GM23338 (cell line): ENCODE measurements at regions not wholly inside any gene's neighbourhood (a gene's known extent, or its start where the extent isn't known, plus 50 kb on each side); places are given as distances from the start of the nearest gene placed in this dataset.

Experiments used
- ATAC-seq: fragments of 200-7000 bp; cut with Tn5 transposase; 3 replicates; pipeline ENCODE4 v1.9.1; 2020
- DNase-seq: peaks from one replicate; pipeline ENCODE4 v3.0.0-alpha.2; 2015; ENCODE audit warnings: low spot score
- H2AFZ ChIP-seq: fragments of 200-600 bp; sonication (generic); 2 replicates; pipeline ENCODE4 v1.8.0; 2016; ENCODE audit warnings: antibody characterized with exemption, mild to moderate bottlenecking, moderate library complexity
- H3F3A ChIP-seq: fragments of 200-600 bp; sonication (generic); replicated peaks from 2 replicates; pipeline ENCODE4 v1.8.0; 2017; ENCODE audit warnings: antibody characterized with exemption, mixed run types, low read depth
- H3K27ac ChIP-seq: fragments of 200-600 bp; sonication (generic); 2 replicates; pipeline ENCODE4 v1.6.1; 2016; ENCODE audit warnings: low read depth
- H3K27me3 ChIP-seq: fragments of 200-600 bp; sonication (generic); 2 replicates; pipeline ENCODE4 v1.8.0; 2016; ENCODE audit warnings: mild to moderate bottlenecking, mixed run types, moderate library complexity; ENCODE audit not compliant: insufficient read depth
- H3K36me3 ChIP-seq: fragments of 200-600 bp; sonication (generic); 2 replicates; pipeline ENCODE4 v1.8.0; 2016; ENCODE audit warnings: mild to moderate bottlenecking; ENCODE audit not compliant: insufficient read depth
- H3K4me1 ChIP-seq: fragments of 200-600 bp; sonication (generic); 2 replicates; pipeline ENCODE4 v1.8.0; 2016; ENCODE audit warnings: mild to moderate bottlenecking, moderate library complexity; ENCODE audit not compliant: insufficient read depth
- H3K4me2 ChIP-seq: fragments of 200-600 bp; sonication (generic); 2 replicates; pipeline ENCODE4 v1.7.1; 2017; ENCODE audit warnings: mixed run types
- H3K4me3 ChIP-seq: fragments of 200-600 bp; sonication (generic); 2 replicates; pipeline ENCODE4 v1.6.1; 2016; ENCODE audit warnings: mixed run types
- H3K79me2 ChIP-seq: fragments of 200-600 bp; sonication (generic); replicated peaks from 2 replicates; pipeline ENCODE4 v1.8.0; 2017; ENCODE audit warnings: mild to moderate bottlenecking; ENCODE audit not compliant: insufficient read depth
- H3K9me2 ChIP-seq: fragments of 200-600 bp; sonication (generic); 2 replicates; pipeline ENCODE4 v1.8.0; 2017; ENCODE audit not compliant: insufficient read depth
- H4K20me1 ChIP-seq: fragments of 200-600 bp; sonication (generic); replicated peaks from 2 replicates; pipeline ENCODE4 v1.8.0; 2017; ENCODE audit warnings: mild to moderate bottlenecking; ENCODE audit not compliant: insufficient read depth
- H3K27ac Mint-ChIP-seq: 2 replicates; pipeline ENCODE4 v1.8.0; 2020; ENCODE audit warnings: inconsistent platforms, mild to moderate bottlenecking, moderate library complexity, mixed read lengths
- H3K27me3 Mint-ChIP-seq: 3 replicates; pipeline ENCODE4 v1.8.0; 2022; ENCODE audit warnings: low read depth, mild to moderate bottlenecking, moderate library complexity, mixed read lengths, inconsistent platforms; ENCODE audit not compliant: insufficient read depth, poor library complexity
- H3K36me3 Mint-ChIP-seq: 3 replicates; pipeline ENCODE4 v1.8.0; 2021; ENCODE audit warnings: low read depth, mild to moderate bottlenecking, inconsistent platforms, moderate library complexity, mixed read lengths
- H3K4me1 Mint-ChIP-seq: 3 replicates; pipeline ENCODE4 v1.8.0; 2020; ENCODE audit warnings: mild to moderate bottlenecking, inconsistent platforms, mixed read lengths
- H3K4me3 Mint-ChIP-seq: 3 replicates; pipeline ENCODE4 v1.8.0; 2021; ENCODE audit warnings: moderate library complexity, mild to moderate bottlenecking, inconsistent platforms, mixed read lengths
- H3K9me3 Mint-ChIP-seq: 3 replicates; pipeline ENCODE4 v1.8.0; 2020; ENCODE audit warnings: moderate library complexity, mild to moderate bottlenecking, inconsistent platforms, mixed read lengths
- ETS1 ChIP-seq: IDR thresholded peaks from 2 replicates; pipeline ENCODE4 v1.6.1; 2016; ENCODE audit warnings: antibody characterized with exemption
- EZH2 ChIP-seq: fragments of 200-600 bp; sonication (generic); IDR thresholded peaks from one replicate; pipeline ENCODE4 v1.8.0; 2017; ENCODE audit warnings: antibody characterized with exemption, mild to moderate bottlenecking, low read depth; ENCODE audit not compliant: unreplicated experiment
- EZH2phosphoT487 ChIP-seq: fragments of 200-600 bp; sonication (generic); IDR thresholded peaks from one replicate; pipeline ENCODE4 v1.8.1; 2018; ENCODE audit warnings: antibody characterized with exemption; ENCODE audit not compliant: unreplicated experiment
- NANOG ChIP-seq: IDR thresholded peaks from 2 replicates; pipeline ENCODE4 v1.6.1; 2016; ENCODE audit warnings: antibody characterized with exemption, borderline replicate concordance
- POLR2AphosphoS5 ChIP-seq: IDR thresholded peaks from 2 replicates; pipeline ENCODE4 v1.6.1; 2016; ENCODE audit warnings: antibody characterized with exemption, low read depth
- REST ChIP-seq: IDR thresholded peaks from one replicate; pipeline ENCODE4 v1.6.1; 2018; ENCODE audit warnings: antibody characterized with exemption; ENCODE audit not compliant: unreplicated experiment
- STAT1 ChIP-seq: IDR thresholded peaks from one replicate; pipeline ENCODE4 v1.6.1; 2016; ENCODE audit warnings: antibody characterized with exemption; ENCODE audit not compliant: unreplicated experiment
- ZNF331 ChIP-seq: fragments of 250-450 bp; sonication (Bioruptor Pico); IDR thresholded peaks from 2 replicates; pipeline ENCODE4 v1.5.0; 2020; ENCODE audit warnings: low read depth, mild to moderate bottlenecking, moderate library complexity

GRCh38 chr1:55443175-55443915 is 228.2 kb upstream of the USP24 start:
- H3K4me1 Mint-ChIP-seq: no peaks in the 10 kb centered on the region

More at GRCh38 chr1:55443175-55443915, 228.2 kb upstream of the USP24 start:
- H3F3A ChIP-seq: no peaks in the 10 kb centered on the region
- Mint-ChIP-seq H3K27ac (no peak overlapping the region), H3K9me3 (peaks cover 3% of the 10 kb centered on the region; the same call in 1 of the 3 replicates), H3K4me3 (no peak overlapping the region), H3K36me3 (no peaks in the 10 kb centered on the region), H3K27me3 (no peaks in the 10 kb centered on the region)
- ATAC-seq: no peak
- DNase-seq: no peak
- no peaks in the 10 kb centered on the region for H3K27me3 ChIP-seq
- TF ChIP-seq NANOG: no peak
- no peak for TF ChIP-seq STAT1
- TF ChIP-seq ZNF331 (CRISPR knock-in tag): no peak
- TF ChIP-seq EZH2: no peak
- no peak for TF ChIP-seq POLR2AphosphoS5
- no peak for TF ChIP-seq ETS1
- TF ChIP-seq EZH2phosphoT487: no peak
- no peak for TF ChIP-seq REST
- H3K4me3 ChIP-seq: no peak overlapping the region
- H3K4me2 ChIP-seq: no peak overlapping the region
- H3K27ac ChIP-seq: no peak overlapping the region
- H4K20me1 ChIP-seq: 0 out of 2 replicates have a peak, but pooled peaks cover 3% of the 10 kb centered on the region
- H2AFZ ChIP-seq: peak overlapping the region; percentile 56; the same call in 1 of the 2 replicates
- no peaks in the 10 kb centered on the region for H3K9me2 ChIP-seq
- no peaks in the 10 kb centered on the region for H3K36me3 ChIP-seq
- H3K4me1 ChIP-seq: no peaks in the 10 kb centered on the region
- no peaks in the 10 kb centered on the region for H3K79me2 ChIP-seq
